ENCODE measurements at regions not wholly inside any gene's neighbourhood (a gene's known extent, or its start where the extent isn't known, plus 50 kb on each side); places are given as distances from the start of the nearest gene placed in this dataset.

GRCh38 chr3:189429019-189429418 is 202.2 kb upstream of the TP63 start:
- TF ChIP-seq CHD1 (IDR thresholded peaks at IDR 0.05; ENCODE audit: low read depth, low read length) (no peak), CTCF (IDR thresholded peaks at IDR 0.05 in 2 of 3, conservative IDR thresholded peaks at IDR 0.05 in 1 of 3; ENCODE audit: control insufficient read depth in 2 of 3, extremely low read depth in 1 of 3, insufficient read depth in 1 of 3, low read depth in 3 of 3, low read length in 3 of 3) (no peak), MXI1 (IDR thresholded peaks at IDR 0.05; ENCODE audit: low read depth, low read length) (no peak), WRNIP1 (IDR thresholded peaks at IDR 0.05; ENCODE audit: borderline replicate concordance, low read depth, low read length) (no peak), CBX3 (IDR thresholded peaks at IDR 0.05; ENCODE audit: borderline replicate concordance, low read depth) (no peak), POLR2A (IDR thresholded peaks at IDR 0.05; ENCODE audit: low read depth, low read length) (no peak)

All from GM12878 (cell line).